Fibroblast of the aortic adventitia (primary cell): ENCODE measurements at regions not wholly inside any gene's neighbourhood (a gene's known extent, or its start where the extent isn't known, plus 50 kb on each side); places are given as distances from the start of the nearest gene placed in this dataset.

Experiments
- DNase-seq: peaks from one replicate; pipeline ENCODE4 v3.0.0-alpha.2; 2010; ENCODE audit warnings: low read depth
- H3K4me3 ChIP-seq: 2 replicates; pipeline ENCODE4 v1.5.1; 2011; ENCODE audit warnings: low read depth, mild to moderate bottlenecking, control low read depth, low read length, moderate library complexity
- CTCF ChIP-seq: IDR thresholded peaks from 2 replicates; pipeline ENCODE4 v1.5.1; 2011; ENCODE audit warnings: mild to moderate bottlenecking, low read length, control low read depth, inconsistent platforms; ENCODE audit not compliant: insufficient read depth

- DNase-seq = no peak
- TF ChIP-seq CTCF = no peak
These were observed 521.9 kb downstream of the EPHA4 start for GRCh38 chr2:221050020-221050795.

GRCh38 chr2:221051162-221051561 lies 520.9 kb downstream of the EPHA4 start:
- DNase-seq = no peak
- no peak overlapping the region for H3K4me3 ChIP-seq
- no peak for TF ChIP-seq CTCF

More at GRCh38 chr2:221050020-221050795, 521.9 kb downstream of the EPHA4 start:
- no peak overlapping the region for H3K4me3 ChIP-seq

DNA sequence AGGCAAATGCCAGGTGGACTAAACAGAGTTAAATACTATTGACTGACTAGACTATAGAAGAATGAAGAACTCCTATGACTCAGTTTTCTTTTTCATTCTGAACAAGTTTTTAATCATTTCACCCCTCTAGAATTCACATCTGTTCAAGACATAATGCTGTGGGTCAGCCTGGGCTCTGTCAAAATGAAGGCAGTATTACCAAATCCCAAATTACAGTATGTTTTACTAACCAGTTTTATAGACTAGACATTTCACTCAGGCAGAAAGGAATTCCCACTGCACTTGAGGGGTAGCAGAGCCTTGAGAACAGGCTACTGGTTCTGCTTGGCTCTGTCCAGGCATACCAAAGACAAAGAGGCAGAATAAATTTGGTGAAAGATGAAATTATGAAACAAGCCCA lies 511.7 kb downstream of the EPHA4 start:
- no peak for TF ChIP-seq CTCF
- H3K4me3 ChIP-seq = no peak overlapping the region
- no peak for DNase-seq

DNA sequence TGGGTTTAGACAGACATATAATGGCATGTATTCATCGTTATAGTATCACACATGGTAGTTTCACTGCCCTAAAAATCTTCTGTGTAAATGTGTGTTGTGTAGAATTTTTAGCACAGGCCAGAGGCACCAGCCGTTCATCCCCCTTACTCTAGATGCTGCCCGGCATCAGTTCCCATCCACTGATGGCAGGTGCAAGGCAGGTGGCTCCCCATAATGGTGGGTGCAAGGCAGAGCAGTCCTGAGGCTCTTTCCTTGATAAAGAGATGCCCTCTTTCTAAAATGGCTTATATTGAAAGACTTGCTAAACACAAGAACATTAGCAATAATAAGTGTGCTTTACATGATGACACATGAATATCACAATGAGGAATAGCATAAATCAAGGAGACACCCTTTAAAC lies 508.5 kb downstream of the EPHA4 start:
- no peak for TF ChIP-seq CTCF
- H3K4me3 ChIP-seq = no peak overlapping the region
- no peak for DNase-seq

DNA sequence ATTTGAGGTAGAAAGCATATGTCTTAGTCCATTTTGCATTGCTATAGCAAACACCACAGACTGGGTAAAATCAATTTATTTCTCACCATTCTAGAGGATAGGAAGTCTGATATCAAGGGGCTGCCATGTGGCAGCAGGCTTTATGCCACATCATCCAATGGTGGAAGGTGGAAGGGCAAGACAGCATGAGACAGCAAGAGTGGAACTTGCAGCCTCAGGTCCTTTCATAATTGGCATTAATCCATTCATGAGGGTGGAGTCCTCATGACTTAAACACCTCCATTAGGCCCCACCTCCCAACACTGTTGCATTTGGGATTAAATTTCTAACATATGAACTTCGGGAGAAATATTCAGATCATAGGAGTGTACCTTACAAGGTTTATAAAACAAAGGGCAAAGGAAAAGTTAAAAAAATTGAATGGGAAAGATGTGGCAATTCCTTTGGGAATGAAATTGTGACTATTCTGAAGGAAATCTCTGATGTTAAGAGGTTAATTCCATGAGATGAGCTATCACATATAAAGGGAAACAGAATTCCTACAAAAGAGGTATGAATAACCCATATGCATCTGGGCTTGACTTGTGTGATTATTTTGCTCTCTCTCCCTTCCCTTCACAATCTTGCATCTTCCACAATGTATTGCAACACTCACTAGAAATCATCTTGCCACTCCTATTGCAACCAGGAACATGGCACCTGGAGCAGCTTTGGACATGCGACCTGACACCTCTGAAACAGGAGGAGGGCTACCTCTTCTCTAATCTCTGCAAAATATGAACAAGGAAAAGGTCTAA lies 507.8 kb downstream of the EPHA4 start:
- no peak for TF ChIP-seq CTCF
- no peak overlapping the region for H3K4me3 ChIP-seq
- no peak for DNase-seq

DNA sequence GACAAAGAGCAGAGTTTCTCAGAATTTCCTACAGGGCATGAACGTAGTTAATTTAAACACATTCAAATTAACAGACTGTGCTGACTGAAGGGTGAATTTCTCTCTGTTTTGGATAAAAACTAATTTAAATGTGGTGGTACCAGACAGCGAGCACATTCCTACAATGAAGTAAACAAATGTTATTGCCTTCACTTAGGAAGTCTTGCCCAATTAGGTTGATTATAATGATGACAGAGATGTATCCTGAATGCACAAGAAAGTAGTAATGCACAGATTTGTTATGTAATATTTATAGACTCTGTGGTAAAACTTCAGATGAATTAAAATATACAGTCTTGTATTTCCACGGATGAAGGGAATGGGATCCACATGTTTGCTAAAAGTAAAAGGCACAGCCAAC lies 507.2 kb downstream of the EPHA4 start:
- no peak for TF ChIP-seq CTCF
- H3K4me3 ChIP-seq = no peak overlapping the region
- no peak for DNase-seq
